Panc1 (cell line): ENCODE measurements at regions not wholly inside any gene's neighbourhood (a gene's known extent, or its start where the extent isn't known, plus 50 kb on each side); places are given as distances from the start of the nearest gene placed in this dataset.

ENCODE experiments used
- CTCF ChIP-seq: fragments of 450-650 bp; IDR thresholded peaks from 2 replicates; pipeline ENCODE4 v1.5.1; 2017; ENCODE audit warnings: mild to moderate bottlenecking
- POLR2AphosphoS5 ChIP-seq: IDR thresholded peaks from 2 replicates; pipeline ENCODE4 v1.6.1; 2012; ENCODE audit warnings: mild to moderate bottlenecking, low read depth, low read length, moderate library complexity
- TCF7L2 ChIP-seq: IDR thresholded peaks from 2 replicates; pipeline ENCODE4 v1.6.1; 2011; ENCODE audit warnings: mild to moderate bottlenecking, low read depth, low read length, inconsistent platforms

- no peak for TF ChIP-seq CTCF
- TF ChIP-seq POLR2AphosphoS5: no peak
- no peak for TF ChIP-seq TCF7L2
These were observed 90.4 kb downstream of the SLC2A10 start for GRCh38 chr20:46799781-46800408.
